ENCODE measurements at regions not wholly inside any gene's neighbourhood (a gene's known extent, or its start where the extent isn't known, plus 50 kb on each side); places are given as distances from the start of the nearest gene placed in this dataset.

DNA sequence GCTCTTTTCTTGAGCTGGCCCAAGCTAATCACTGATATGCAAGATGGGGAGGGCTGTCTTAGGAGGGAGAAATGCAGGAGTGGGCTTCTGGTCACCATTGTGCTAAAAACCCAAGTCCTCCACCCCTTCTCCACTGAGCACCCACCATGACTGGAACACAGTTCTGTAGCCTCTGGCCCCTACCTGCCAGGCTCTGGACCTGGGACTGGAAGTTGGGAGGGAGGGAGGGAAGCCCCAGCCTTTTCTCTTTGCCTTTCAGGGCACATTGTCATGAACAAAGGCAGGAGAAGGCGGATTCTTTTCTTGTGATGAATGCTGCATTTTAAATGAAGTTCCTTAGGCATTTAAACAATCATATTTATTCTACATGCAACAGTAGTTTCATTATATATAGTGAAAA is 559.1 kb upstream of the TRPC7 start:
- no peak for DNase-seq
- ATAC-seq: no peak
- intact Hi-C loops (cut with DNase I): no loop called here

- no peak for DNase-seq
- ATAC-seq: no peak
- intact Hi-C loops (cut with DNase I): no loop called here
These were observed 545.3 kb upstream of the TRPC7 start for GRCh38 chr5:136910625-136911024.

DNA sequence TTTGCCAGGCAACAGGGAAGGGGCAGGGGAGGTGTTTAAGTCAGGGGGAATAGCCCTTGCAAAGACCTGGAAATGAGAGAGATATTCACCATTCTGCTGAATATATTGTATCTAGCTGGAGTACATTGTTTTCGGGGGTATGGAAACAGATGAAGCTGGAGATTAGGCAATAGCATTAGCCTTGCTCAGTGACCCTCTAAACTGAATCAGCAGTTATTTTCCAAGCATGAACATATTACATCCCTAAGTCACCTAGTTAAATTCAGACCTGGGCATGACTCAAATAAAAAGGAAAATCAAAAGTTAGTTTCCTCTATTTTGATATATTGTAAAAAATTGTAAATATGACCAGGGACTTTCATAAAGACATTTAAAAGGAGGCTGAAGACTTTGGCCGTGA is 544.6 kb upstream of the TRPC7 start:
- DNase-seq: no peak
- intact Hi-C loops (cut with DNase I): no loop called here
- no peak for ATAC-seq

DNA sequence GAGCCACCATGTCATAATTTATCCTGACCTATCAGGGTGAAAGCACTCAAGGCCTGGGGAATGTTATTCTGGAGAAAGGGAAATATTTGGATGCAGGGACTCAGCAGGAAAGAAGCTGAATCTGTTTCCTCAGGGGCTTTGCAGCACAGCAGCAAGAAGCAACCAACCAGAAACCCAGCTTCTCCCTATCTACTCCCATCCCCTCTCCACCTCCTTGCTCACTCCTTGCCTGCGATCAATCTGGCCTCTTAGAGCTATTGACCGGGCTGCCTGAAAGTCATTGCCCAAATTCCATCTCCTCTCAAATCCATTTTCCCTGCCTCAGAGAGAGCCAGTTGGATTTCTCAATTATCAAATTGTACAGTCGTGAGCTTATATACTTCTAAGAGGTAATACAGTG is 542.0 kb upstream of the TRPC7 start:
- ATAC-seq: no peak
- no peak for DNase-seq
- intact Hi-C loops (cut with DNase I): no loop called here

GRCh38 chr5:136906545-136906944 is 541.2 kb upstream of the TRPC7 start:
- intact Hi-C loops (cut with DNase I): no loop called here
- ATAC-seq (no peak), DNase-seq (no peak)

DNA sequence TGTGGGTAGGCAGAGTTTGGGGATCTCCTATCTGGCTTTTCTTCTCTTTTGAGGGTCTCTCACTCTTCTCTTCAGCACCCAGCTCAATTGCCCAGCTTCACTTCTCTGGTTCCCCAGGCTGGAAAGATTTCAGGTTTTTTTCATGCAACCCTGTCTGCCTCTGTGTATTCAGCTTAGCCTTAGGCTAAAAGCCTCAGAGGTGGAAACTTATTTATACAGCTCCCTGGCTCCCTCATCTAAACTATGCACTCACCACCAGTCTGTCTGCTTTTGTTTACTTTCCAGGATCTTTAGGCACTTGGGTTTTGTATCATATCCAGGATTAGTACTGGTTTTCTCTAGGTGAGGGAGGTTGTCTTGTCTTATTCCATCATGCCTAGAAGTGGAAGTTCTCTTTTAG is 540.2 kb upstream of the TRPC7 start:
- no peak for DNase-seq
- intact Hi-C loops (cut with DNase I): no loop called here
- ATAC-seq: no peak

DNA sequence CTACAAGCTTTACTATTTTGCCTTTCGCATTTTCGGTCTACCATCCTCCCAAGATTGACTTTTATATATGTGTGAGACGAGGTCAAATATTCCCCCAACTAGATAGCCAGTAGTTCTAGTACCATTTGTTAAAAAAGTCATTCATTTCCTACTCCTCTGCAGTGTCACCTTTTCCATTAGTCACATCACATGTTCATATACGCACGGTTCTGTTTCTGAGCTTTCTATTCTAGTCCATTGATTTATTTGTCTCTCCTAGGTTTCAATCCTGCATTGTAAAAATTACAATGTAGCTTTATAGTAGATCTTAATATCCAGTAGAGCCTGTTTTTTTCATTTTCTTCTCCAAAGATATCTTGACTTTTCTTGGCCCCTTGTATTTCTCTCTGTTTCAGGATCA is 528.7 kb upstream of the TRPC7 start:
- ATAC-seq: no peak
- no peak for DNase-seq
- intact Hi-C loops (cut with DNase I): no loop called here

- intact Hi-C loops (cut with DNase I): no loop called here
- ATAC-seq (no peak), DNase-seq (no peak)
These were observed 526.7 kb upstream of the TRPC7 start for GRCh38 chr5:136892000-136892399.

DNA sequence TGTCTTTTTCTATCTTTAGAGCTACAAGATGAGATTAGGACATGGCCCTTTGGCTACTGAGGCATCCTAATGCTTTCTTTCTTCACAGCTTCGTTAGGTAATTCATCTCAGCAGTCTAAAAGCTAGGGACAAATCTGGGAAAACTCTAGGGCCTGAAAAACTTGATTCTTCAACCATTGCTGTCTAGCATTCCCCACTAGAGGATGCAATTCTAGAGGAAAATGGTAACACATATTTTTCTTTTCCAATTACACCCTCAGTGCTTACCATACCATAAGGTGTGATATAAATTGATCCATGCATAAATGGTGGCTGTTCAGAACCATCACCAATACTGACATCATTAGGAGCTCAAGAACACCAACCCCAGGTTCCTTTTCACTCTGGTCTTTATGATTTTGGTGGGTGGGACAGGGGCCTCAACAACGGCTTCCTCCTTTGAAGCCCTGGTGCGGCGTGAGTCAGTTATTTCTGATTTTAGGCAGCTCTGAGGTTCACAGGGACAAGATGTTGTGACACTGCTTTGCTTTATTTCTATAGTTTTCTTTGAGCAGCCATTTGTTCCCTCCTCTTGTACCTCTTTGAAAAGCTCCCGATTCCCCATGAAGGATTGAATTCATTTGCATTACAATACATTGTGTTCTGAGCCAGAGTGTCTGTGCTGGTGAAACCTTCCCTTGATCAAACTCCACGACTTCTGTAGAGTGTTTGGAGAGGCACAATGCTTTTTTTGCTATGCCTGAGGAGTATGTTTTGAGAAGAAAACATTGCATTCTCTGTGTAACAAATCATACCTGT is 526.0 kb upstream of the TRPC7 start:
- no peak for DNase-seq
- intact Hi-C loops (cut with DNase I): no loop called here
- no peak for ATAC-seq

DNA sequence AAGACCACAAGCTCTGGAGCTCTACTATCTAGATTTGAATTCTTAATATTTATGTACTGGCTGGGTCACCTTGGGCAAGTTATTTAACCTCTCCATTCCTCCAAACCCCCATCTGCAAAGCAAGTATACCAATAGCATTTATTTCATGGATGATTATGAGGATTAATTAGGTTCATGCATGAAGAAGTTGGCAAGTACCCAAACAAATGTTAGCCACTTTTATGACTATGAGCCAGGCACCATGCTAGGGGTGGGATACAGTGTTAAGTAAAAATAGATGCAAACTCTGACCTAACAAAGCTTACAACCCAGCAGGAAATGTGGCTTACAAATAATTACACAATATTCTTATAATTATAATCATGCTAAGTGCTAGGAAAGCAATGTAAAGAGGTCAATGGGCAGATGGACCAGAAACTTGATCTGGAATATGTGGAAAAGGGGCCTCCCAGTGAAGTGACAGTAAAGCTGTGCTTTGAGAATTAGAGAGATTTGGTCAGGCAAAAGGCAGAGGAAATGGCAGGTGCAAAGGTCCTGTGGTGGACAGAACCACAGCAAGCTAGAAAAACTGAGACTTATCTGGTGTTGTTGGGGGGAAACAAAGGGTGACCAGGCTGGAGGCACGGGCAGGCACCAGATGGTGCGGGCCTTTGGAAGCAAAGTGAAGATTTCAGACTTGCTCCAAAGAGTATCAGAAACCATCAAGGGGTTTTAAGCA is 525.2 kb upstream of the TRPC7 start:
- ATAC-seq: no peak
- no peak for DNase-seq
- intact Hi-C loops (cut with DNase I): no loop called here

DNA sequence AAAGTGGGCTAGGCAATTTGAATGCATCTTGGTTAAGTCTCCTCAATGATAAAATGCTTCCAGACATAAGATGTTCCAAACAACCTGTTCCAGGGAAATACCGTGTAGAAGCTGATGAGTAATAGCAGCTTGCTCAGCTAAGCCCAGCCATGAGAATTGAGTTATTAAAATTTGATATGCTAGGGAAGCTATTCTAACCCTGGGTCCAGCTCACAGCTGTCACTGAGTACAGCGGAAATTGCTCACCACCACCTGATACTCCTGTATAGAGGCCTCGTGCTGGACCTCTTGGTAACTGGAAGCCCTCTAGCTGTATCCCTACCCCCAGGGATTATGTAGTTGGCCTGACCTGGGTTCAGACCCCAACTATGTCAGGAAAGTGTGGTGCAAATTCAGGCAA is 521.3 kb upstream of the TRPC7 start:
- intact Hi-C loops (cut with DNase I): no loop called here
- DNase-seq (no peak), ATAC-seq (no peak)

- DNase-seq: no peak
- intact Hi-C loops (cut with DNase I): no loop called here
- no peak for ATAC-seq
These were observed 499.6 kb upstream of the TRPC7 start for GRCh38 chr5:136864960-136865359.

DNA sequence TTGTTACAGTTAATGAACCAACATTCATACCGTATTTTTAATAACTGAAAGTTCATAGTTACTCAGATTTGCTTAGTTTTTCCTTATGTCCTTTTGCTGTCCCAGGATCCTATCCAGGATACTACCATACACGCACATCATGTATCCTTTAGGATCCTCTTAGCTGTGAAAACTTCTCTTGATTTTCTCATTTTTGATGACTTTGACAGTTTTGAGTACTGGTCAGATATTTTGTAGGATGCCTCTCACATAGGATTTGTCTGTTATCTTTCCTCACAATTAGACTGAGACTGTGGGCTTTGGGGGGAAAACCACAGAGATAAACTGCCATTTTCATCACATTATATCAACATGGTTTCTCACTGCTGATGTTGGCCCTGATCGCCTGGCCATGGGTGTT is 491.3 kb upstream of the TRPC7 start:
- no peak for DNase-seq
- ATAC-seq: no peak
- intact Hi-C loops (cut with DNase I): no loop called here

DNA sequence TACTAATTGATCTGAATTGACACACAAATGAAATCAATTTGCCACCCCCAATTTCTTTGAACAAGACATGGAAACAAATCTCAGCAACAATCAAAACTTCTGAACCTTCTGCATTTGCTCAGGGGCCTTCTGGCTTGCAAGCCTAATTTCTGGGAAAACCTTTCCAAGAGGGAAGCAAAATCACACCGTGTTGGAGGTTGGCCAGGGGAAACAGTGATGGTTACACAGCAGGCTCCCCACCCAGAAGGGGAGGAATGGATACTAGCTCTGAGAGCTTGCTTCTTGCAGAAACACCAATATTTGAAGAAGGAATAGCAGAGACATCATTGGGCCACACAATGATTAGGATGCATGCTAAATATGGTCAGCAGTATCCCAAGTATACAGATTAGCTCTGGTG is 488.6 kb upstream of the TRPC7 start:
- intact Hi-C loops (cut with DNase I): no loop called here
- no peak for DNase-seq
- no peak for ATAC-seq

- intact Hi-C loops (cut with DNase I): no loop called here
- ATAC-seq: no peak
- DNase-seq: no peak
These were observed 475.3 kb upstream of the TRPC7 start for GRCh38 chr5:136840601-136841000.

DNA sequence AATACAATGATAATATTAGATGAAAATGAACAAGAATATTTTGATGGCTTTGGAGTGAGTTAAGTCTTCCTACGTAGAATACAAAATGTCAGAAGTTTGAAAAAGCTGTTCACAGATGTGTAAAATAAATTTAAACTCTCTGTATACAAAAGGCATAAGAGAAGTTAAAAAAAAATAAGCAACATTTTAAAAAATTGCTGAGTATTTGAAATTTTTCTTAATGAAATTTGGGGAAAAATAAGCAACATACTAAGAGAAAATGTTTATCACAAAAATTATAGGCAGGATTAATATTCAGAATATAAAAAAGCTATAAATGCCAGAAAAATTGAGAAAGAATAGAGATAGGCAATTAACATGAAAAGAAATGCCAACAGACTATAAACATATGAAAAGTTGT is 470.7 kb upstream of the TRPC7 start:
- intact Hi-C loops (cut with DNase I): no loop called here
- no peak for ATAC-seq
- DNase-seq: no peak

DNA sequence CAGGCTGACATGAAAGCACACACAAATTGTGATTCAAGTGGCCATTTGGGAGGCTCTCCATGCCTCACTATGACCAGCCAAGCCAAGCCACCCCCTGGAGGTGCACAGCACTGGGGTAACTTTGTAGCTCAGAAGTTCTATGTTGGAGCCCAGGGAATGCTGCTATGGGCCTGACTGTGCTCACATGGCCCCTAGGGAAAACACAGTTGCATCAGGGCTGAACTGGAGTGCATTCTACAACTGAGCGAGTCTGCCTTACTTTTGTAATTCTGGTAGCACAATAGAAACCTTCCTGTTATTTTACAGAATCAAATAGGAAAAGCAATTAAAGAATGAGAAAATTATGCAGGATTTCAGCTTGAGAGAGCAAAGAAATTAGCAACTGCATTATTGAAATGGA is 455.5 kb upstream of the TRPC7 start:
- intact Hi-C loops (cut with DNase I): no loop called here
- ATAC-seq: no peak

GRCh38 chr5:136819526-136820302 is 454.4 kb upstream of the TRPC7 start:
- intact Hi-C loops (cut with DNase I): loop anchor here in 1 of 2 donors (10.0 kb wide), 1 partner anchor 165 kb away; no protein-coding TSS in a partner anchor
- no peak for ATAC-seq

More for the DNA sequence above, 455.5 kb upstream of the TRPC7 start:
- DNase-seq: no peak

DNA sequence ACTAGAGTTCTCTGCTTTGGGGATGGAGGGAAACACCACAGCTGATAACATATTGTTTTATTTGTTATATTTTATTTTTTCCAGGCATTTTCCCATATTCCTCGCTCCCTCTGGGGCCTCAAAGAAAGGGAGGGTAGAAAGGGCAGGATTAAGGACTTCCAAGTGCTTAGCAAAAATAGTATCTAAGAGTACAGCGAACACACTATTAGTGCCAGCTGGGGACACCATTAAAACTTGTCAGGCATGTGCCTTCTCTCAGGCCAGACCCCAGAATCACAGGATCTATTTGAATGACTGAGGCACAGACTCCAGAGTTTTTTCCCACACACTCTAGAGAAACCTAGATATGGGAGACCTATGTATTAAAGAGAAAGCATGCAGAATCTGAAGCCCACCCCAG is 451.0 kb upstream of the TRPC7 start:
- no peak for DNase-seq
- ATAC-seq: no peak
- intact Hi-C loops (cut with DNase I): loop anchor here in 1 of 2 donors (10.0 kb wide), 1 partner anchor 168 kb away; no protein-coding TSS in a partner anchor

More at GRCh38 chr5:136819526-136820302, 454.4 kb upstream of the TRPC7 start:
- DNase-seq: no peak

Measured in left cardiac atrium (tissue), 4 donors.